ENCODE measurements at regions not wholly inside any gene's neighbourhood (a gene's known extent, or its start where the extent isn't known, plus 50 kb on each side); places are given as distances from the start of the nearest gene placed in this dataset.

GRCh38 chr11:29518389-29519174 lies 498.2 kb downstream of the KCNA4 start:
- TF ChIP-seq EZH2 (IDR thresholded peaks at IDR 0.05; ENCODE audit: insufficient read depth, poor library complexity, severe bottlenecking) (no peak), EZH2phosphoT487 (IDR thresholded peaks at IDR 0.05; ENCODE audit: insufficient read depth, low read depth) (no peak)
